ENCODE measurements at regions not wholly inside any gene's neighbourhood (a gene's known extent, or its start where the extent isn't known, plus 50 kb on each side); places are given as distances from the start of the nearest gene placed in this dataset.

DNA sequence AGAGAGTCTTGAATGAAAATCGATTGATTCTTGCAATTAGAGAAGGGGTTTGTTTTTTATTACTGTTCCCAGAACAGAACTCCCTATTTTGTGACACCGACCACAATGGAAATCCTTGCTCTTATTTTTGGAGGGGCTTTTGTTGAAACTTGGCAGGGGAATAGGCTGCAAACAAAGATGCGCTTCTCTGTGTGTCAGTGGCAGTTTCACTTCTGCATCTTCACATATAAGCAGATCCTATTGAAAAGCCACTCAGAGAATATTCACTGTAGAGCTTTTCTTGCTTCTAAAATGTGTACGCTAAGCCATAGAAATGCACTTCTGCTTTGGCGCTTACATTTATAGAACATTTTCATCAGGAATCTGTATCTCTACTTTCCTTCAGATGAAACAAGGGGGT is 1822.4 kb upstream of the SEL1L start:
- H3K4me1 ChIP-seq (ENCODE audit: low read depth, poor library complexity, severe bottlenecking), result no peaks in the 10 kb centered on the region
- H4K20me1 ChIP-seq (ENCODE audit: insufficient read depth), result no peaks in the 10 kb centered on the region
- no peaks in the 10 kb centered on the region for H3K27me3 ChIP-seq (ENCODE audit: insufficient read depth, low read depth)
- no peaks in the 10 kb centered on the region for H3K79me2 ChIP-seq (ENCODE audit: insufficient read depth, low read depth)
- no peak overlapping the region for H3K4me3 ChIP-seq (IDR thresholded peaks at IDR 0.05; ENCODE audit: insufficient read depth, low read depth, low read length)
- TF ChIP-seq, protein P1, sequence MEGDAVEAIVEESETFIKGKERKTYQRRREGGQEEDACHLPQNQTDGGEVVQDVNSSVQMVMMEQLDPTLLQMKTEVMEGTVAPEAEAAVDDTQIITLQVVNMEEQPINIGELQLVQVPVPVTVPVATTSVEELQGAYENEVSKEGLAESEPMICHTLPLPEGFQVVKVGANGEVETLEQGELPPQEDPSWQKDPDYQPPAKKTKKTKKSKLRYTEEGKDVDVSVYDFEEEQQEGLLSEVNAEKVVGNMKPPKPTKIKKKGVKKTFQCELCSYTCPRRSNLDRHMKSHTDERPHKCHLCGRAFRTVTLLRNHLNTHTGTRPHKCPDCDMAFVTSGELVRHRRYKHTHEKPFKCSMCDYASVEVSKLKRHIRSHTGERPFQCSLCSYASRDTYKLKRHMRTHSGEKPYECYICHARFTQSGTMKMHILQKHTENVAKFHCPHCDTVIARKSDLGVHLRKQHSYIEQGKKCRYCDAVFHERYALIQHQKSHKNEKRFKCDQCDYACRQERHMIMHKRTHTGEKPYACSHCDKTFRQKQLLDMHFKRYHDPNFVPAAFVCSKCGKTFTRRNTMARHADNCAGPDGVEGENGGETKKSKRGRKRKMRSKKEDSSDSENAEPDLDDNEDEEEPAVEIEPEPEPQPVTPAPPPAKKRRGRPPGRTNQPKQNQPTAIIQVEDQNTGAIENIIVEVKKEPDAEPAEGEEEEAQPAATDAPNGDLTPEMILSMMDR (conservative IDR thresholded peaks at IDR 0.05; ENCODE audit: low read depth, low read length), result no peak
- no peak overlapping the region for H3K9ac ChIP-seq
- H3K4me2 ChIP-seq, result no peak overlapping the region
- no peak overlapping the region for H2AFZ ChIP-seq (ENCODE audit: low read depth)
- no peak overlapping the region for H3K27ac ChIP-seq
- H3K36me3 ChIP-seq (ENCODE audit: insufficient read depth), result no peaks in the 10 kb centered on the region

DNA sequence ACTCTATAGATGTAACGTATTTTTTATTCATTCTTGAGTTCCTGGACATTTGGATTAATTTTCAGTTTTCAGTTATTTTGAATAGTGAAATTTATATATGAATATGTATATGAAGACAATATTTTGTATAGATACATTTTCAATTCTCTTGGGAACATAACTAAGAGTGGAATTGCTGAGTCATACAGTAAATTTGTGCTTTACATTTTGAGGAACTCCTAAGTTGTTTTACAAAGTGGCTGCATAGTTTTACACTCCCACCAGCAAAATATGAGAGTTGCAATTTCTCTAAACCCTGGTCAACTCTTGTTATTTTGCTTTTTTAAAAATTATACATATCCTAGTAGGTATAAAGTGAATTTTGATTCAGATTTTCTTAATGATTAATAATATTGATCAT is 1838.6 kb upstream of the SEL1L start:
- Histone ChIP-seq H3K4me2 (no peak overlapping the region), H2AFZ (ENCODE audit: low read depth) (no peak overlapping the region)

DNA sequence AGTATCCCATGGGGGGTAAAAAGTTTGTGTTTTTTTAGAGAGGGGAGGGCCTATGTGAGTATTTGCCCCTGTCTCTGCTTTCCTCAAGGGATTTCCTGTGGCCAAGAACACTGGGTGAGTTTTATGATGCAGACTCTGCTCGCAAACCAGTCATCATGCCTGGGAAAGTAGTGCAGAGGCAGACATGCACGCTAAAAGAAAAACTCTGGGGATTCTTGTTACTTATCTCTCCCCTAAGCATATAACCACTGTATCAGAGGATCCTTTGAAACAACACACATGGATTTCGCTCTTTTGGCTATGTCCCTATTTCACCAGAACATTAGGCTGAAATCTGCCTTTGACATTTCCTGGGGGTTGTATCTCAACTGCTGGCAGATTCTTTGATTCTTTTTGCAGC is 1845.8 kb upstream of the SEL1L start:
- Histone ChIP-seq H3K79me2 (ENCODE audit: insufficient read depth, low read depth) (no peaks in the 10 kb centered on the region), H3K4me2 (no peak overlapping the region), H3K36me3 (ENCODE audit: insufficient read depth) (no peaks in the 10 kb centered on the region), H3K4me1 (ENCODE audit: low read depth, poor library complexity, severe bottlenecking) (no peaks in the 10 kb centered on the region), H4K20me1 (ENCODE audit: insufficient read depth) (no peaks in the 10 kb centered on the region), H3K27me3 (ENCODE audit: insufficient read depth, low read depth) (no peaks in the 10 kb centered on the region), H3K9ac (no peak overlapping the region), H3K27ac (no peak overlapping the region), H3K4me3 (IDR thresholded peaks at IDR 0.05; ENCODE audit: insufficient read depth, low read depth, low read length) (no peak overlapping the region), H2AFZ (ENCODE audit: low read depth) (no peak overlapping the region)
- TF ChIP-seq, protein P1 (conservative IDR thresholded peaks at IDR 0.05; ENCODE audit: low read depth, low read length), result no peak

More for the DNA sequence above, 1838.6 kb upstream of the SEL1L start:
- TF ChIP-seq, protein P1 (conservative IDR thresholded peaks at IDR 0.05; ENCODE audit: low read depth, low read length), result no peak
- Histone ChIP-seq H3K27ac (no peak overlapping the region), H3K27me3 (ENCODE audit: insufficient read depth, low read depth) (no peaks in the 10 kb centered on the region), H4K20me1 (ENCODE audit: insufficient read depth) (no peaks in the 10 kb centered on the region), H3K4me1 (ENCODE audit: low read depth, poor library complexity, severe bottlenecking) (no peaks in the 10 kb centered on the region), H3K36me3 (ENCODE audit: insufficient read depth) (no peaks in the 10 kb centered on the region), H3K9ac (no peak overlapping the region), H3K79me2 (ENCODE audit: insufficient read depth, low read depth) (no peaks in the 10 kb centered on the region), H3K4me3 (IDR thresholded peaks at IDR 0.05; ENCODE audit: insufficient read depth, low read depth, low read length) (no peak overlapping the region)

GRCh38 chr14:83384253-83384652 is 1850.6 kb upstream of the SEL1L start:
- TF ChIP-seq, protein P1 (conservative IDR thresholded peaks at IDR 0.05; ENCODE audit: low read depth, low read length), result no peak
- no peak overlapping the region for H3K9ac ChIP-seq
- no peaks in the 10 kb centered on the region for H3K79me2 ChIP-seq (ENCODE audit: insufficient read depth, low read depth)
- H2AFZ ChIP-seq (ENCODE audit: low read depth), result no peak overlapping the region
- H3K27me3 ChIP-seq (ENCODE audit: insufficient read depth, low read depth), result no peaks in the 10 kb centered on the region
- H3K4me1 ChIP-seq (ENCODE audit: low read depth, poor library complexity, severe bottlenecking), result no peaks in the 10 kb centered on the region
- no peak overlapping the region for H3K4me2 ChIP-seq
- no peaks in the 10 kb centered on the region for H4K20me1 ChIP-seq (ENCODE audit: insufficient read depth)
- no peak overlapping the region for H3K27ac ChIP-seq
- H3K36me3 ChIP-seq (ENCODE audit: insufficient read depth), result no peaks in the 10 kb centered on the region
- H3K4me3 ChIP-seq (IDR thresholded peaks at IDR 0.05; ENCODE audit: insufficient read depth, low read depth, low read length), result no peak overlapping the region
